Astrocyte of the cerebellum (primary cell): ENCODE measurements at regions not wholly inside any gene's neighbourhood (a gene's known extent, or its start where the extent isn't known, plus 50 kb on each side); places are given as distances from the start of the nearest gene placed in this dataset.
A peak's percentile ranks its signal among the peaks of the same experiment; 100 is the strongest.
"Not testable (repeated sequence)": the region's sequence is repeated elsewhere in the genome, so short reads cannot be mapped to it uniquely, and the experiment has no call there.

Experiments
- DNase-seq: peaks from one replicate; pipeline ENCODE4 v3.0.0-alpha.2; 2011; ENCODE audit warnings: low read depth
- H3K4me3 ChIP-seq: 2 replicates; pipeline ENCODE4 v1.5.1; 2011; ENCODE audit warnings: mild to moderate bottlenecking, low read depth, low read length, moderate library complexity
- in situ Hi-C: cut with HindIII; loops from 2 replicates; pipeline ENCODE4 v1.10.0; 2017; ENCODE audit warnings: low sequenced_read_pairs
- TF ChIP-seq, protein P1 (sequence below): IDR thresholded peaks from 2 replicates; pipeline ENCODE4 v1.5.1; 2012; ENCODE audit warnings: low read length, low read depth, moderate library complexity, mild to moderate bottlenecking; ENCODE audit errors: missing control alignments

DNA sequence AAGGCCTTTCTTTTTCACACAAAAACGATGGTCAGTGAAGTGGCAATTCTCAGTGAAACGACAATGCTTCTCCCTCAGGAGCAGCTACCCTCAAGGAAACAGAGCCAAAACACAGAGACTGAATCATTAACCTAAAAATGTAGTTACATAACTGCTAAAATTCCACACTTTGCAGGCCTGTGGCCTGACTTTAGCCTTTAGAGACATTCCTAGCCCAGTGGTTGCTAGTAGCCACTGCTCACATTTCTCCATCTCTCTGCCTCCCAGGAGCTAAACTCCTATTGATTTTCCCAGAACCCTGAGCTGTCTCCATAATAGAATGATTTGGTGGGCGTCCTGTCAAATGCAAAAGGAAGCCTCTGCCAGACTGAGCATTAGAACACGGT lies 630.1 kb upstream of the KCNMB2 start:
- no peak overlapping the region for H3K4me3 ChIP-seq
- DNase-seq, result peak; percentile 93
- TF ChIP-seq, protein P1, sequence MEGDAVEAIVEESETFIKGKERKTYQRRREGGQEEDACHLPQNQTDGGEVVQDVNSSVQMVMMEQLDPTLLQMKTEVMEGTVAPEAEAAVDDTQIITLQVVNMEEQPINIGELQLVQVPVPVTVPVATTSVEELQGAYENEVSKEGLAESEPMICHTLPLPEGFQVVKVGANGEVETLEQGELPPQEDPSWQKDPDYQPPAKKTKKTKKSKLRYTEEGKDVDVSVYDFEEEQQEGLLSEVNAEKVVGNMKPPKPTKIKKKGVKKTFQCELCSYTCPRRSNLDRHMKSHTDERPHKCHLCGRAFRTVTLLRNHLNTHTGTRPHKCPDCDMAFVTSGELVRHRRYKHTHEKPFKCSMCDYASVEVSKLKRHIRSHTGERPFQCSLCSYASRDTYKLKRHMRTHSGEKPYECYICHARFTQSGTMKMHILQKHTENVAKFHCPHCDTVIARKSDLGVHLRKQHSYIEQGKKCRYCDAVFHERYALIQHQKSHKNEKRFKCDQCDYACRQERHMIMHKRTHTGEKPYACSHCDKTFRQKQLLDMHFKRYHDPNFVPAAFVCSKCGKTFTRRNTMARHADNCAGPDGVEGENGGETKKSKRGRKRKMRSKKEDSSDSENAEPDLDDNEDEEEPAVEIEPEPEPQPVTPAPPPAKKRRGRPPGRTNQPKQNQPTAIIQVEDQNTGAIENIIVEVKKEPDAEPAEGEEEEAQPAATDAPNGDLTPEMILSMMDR, result peak; percentile 19
- in situ Hi-C loops, result no loop called here

DNA sequence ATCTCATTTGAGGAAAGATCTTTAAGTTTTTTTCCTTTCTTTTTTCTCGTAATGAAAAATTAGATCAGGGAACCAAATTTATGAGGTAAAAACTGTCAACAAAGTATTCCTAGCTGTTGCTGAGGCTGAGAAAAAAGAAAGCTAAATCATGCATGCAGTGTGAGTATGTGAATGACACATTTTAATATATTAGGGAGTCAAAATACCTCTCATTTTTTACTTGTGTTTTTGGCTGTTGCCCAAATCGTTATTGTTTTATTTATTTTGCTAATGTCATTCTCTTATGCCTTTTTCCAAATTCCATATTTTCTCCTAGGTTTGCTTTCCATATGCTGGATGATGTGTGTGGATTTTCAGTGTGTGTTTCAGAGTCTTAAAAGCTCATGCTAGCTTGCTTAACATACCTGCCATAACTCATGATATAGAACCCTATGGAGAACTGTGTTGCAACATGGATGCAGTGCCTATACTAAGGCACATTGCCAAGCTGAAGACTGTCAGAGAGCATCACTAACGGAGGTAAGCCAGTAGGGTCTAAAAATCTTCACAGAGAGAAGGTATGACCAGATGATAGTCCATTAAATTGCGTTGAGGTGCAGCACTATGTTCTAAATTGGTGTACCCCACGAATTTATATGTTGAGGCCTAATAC lies 629.5 kb upstream of the KCNMB2 start:
- TF ChIP-seq, protein P1, result no peak

GRCh38 chr3:177909530-177909929 lies 626.7 kb upstream of the KCNMB2 start:
- H3K4me3 ChIP-seq, in situ Hi-C loops, DNase-seq: not testable (repeated sequence)

More for the DNA sequence above, 629.5 kb upstream of the KCNMB2 start:
- peak; percentile 16 for DNase-seq
- no peak overlapping the region for H3K4me3 ChIP-seq
- in situ Hi-C loops, result no loop called here

GRCh38 chr3:177914224-177914623 lies 622.0 kb upstream of the KCNMB2 start:
- TF ChIP-seq, protein P1, result no peak
- H3K4me3 ChIP-seq, result no peak overlapping the region
- in situ Hi-C loops, result no loop called here
- DNase-seq, result no peak

GRCh38 chr3:177916461-177916860 lies 619.8 kb upstream of the KCNMB2 start:
- TF ChIP-seq, protein P1, result no peak
- H3K4me3 ChIP-seq, result no peak overlapping the region
- no peak for DNase-seq
- in situ Hi-C loops, result no loop called here

- no peak for DNase-seq
- TF ChIP-seq, protein P1, result no peak
Observed at GRCh38 chr3:177917234-177917861, 618.9 kb upstream of the KCNMB2 start.

DNA sequence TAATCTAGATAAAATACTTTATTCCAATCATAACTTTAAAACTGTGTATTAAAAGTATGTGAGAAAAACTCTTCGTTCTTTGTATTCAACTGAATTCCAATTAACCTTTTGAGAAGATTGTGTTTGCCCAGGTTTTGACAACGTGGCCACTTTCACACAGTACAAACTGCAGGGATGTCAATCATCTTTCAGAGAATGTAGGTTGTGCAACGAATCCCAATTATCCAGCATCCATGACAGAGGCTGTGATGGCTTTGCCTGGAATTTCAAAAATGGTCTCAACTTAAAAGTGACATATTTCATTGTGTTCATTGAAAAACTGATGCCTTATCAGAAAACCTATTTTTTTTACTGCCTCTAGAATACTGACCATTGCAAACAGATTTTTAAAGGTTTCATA lies 615.1 kb upstream of the KCNMB2 start:
- no peak for DNase-seq
- in situ Hi-C loops, result no loop called here
- H3K4me3 ChIP-seq, result no peak overlapping the region
- TF ChIP-seq, protein P1, result no peak

More at GRCh38 chr3:177917234-177917861, 618.9 kb upstream of the KCNMB2 start:
- H3K4me3 ChIP-seq, result no peak overlapping the region
- in situ Hi-C loops, result no loop called here
